ENCODE measurements at regions not wholly inside any gene's neighbourhood (a gene's known extent, or its start where the extent isn't known, plus 50 kb on each side); places are given as distances from the start of the nearest gene placed in this dataset.

- TF ChIP-seq CTCF (IDR thresholded peaks at IDR 0.05; ENCODE audit: low read length) (no peak), EZH2 (optimal IDR thresholded peaks at IDR 0.05; ENCODE audit: low read depth, low read length) (no peak)
Observed at GRCh38 chr1:79775402-79775801, 768.9 kb upstream of the ADGRL4 start.

All from MM.1S (cell line).